Caki2 (cell line): ENCODE measurements at regions not wholly inside any gene's neighbourhood (a gene's known extent, or its start where the extent isn't known, plus 50 kb on each side); places are given as distances from the start of the nearest gene placed in this dataset.
"Not testable (repeated sequence)": the region's sequence is repeated elsewhere in the genome, so short reads cannot be mapped to it uniquely, and the experiment has no call there.

Source experiments
- DNase-seq: peaks from one replicate; pipeline ENCODE4 v3.0.0-alpha.2; 2015; ENCODE audit warnings: low read depth
- in situ Hi-C: cut with HindIII; loops from 2 replicates; pipeline ENCODE4 v1.10.0; 2016; ENCODE audit warnings: low sequenced_read_pairs, low pct_unique_long_range_greater_than_20kb, mixed read lengths

GRCh38 chr9:13806714-13807113 is 507.2 kb downstream of the NFIB start:
- in situ Hi-C loops: no loop called here

GRCh38 chr9:13805546-13805945 is 508.4 kb downstream of the NFIB start:
- no peak for DNase-seq
- in situ Hi-C loops: no loop called here

More at GRCh38 chr9:13806714-13807113, 507.2 kb downstream of the NFIB start:
- no peak for DNase-seq

- DNase-seq: peak; percentile 63
- in situ Hi-C loops: no loop called here
These were observed 509.4 kb downstream of the NFIB start for GRCh38 chr9:13804532-13804931.

- in situ Hi-C loops: no loop called here
- no peak for DNase-seq
These were observed 513.2 kb downstream of the NFIB start for GRCh38 chr9:13800776-13801175.

- DNase-seq, in situ Hi-C loops: not testable (repeated sequence)
These were observed 516.2 kb downstream of the NFIB start for GRCh38 chr9:13797701-13798100.

- in situ Hi-C loops: no loop called here
- DNase-seq: no peak
These were observed 512.3 kb upstream of the MPDZ start for GRCh38 chr9:13791816-13792215.

GRCh38 chr9:13790055-13790454 is 510.6 kb upstream of the MPDZ start:
- no peak for DNase-seq
- in situ Hi-C loops: no loop called here

- DNase-seq: no peak
- in situ Hi-C loops: no loop called here
These were observed 507.8 kb upstream of the MPDZ start for GRCh38 chr9:13787234-13787833.

- DNase-seq: no peak
- in situ Hi-C loops: no loop called here
These were observed 507.2 kb upstream of the MPDZ start for GRCh38 chr9:13786711-13787110.

GRCh38 chr9:13786131-13786530 is 506.6 kb upstream of the MPDZ start:
- DNase-seq: no peak
- in situ Hi-C loops: no loop called here

- DNase-seq: no peak
- in situ Hi-C loops: no loop called here
These were observed 499.6 kb upstream of the MPDZ start for GRCh38 chr9:13779106-13779505.

GRCh38 chr9:13778631-13779030 is 499.1 kb upstream of the MPDZ start:
- DNase-seq: no peak
- in situ Hi-C loops: no loop called here

- DNase-seq: no peak
- in situ Hi-C loops: no loop called here
These were observed 491.5 kb upstream of the MPDZ start for GRCh38 chr9:13770956-13771355.

GRCh38 chr9:13769641-13770040 is 490.1 kb upstream of the MPDZ start:
- no peak for DNase-seq
- in situ Hi-C loops: no loop called here

- in situ Hi-C loops: no loop called here
- DNase-seq: no peak
These were observed 489.5 kb upstream of the MPDZ start for GRCh38 chr9:13769006-13769405.

GRCh38 chr9:13762209-13762608 is 482.7 kb upstream of the MPDZ start:
- in situ Hi-C loops: no loop called here
- DNase-seq: no peak

- in situ Hi-C loops: no loop called here
- no peak for DNase-seq
These were observed 480.1 kb upstream of the MPDZ start for GRCh38 chr9:13759551-13759950.

GRCh38 chr9:13758936-13759335 is 479.4 kb upstream of the MPDZ start:
- no peak for DNase-seq
- in situ Hi-C loops: no loop called here

GRCh38 chr9:13756943-13757342 is 477.5 kb upstream of the MPDZ start:
- in situ Hi-C loops: no loop called here

GRCh38 chr9:13755551-13755950 is 476.1 kb upstream of the MPDZ start:
- in situ Hi-C loops: no loop called here

More at GRCh38 chr9:13756943-13757342, 477.5 kb upstream of the MPDZ start:
- DNase-seq: no peak

GRCh38 chr9:13750639-13751038 is 471.1 kb upstream of the MPDZ start:
- in situ Hi-C loops: no loop called here

More at GRCh38 chr9:13755551-13755950, 476.1 kb upstream of the MPDZ start:
- DNase-seq: no peak

More at GRCh38 chr9:13750639-13751038, 471.1 kb upstream of the MPDZ start:
- no peak for DNase-seq
